ENCODE measurements at regions not wholly inside any gene's neighbourhood (a gene's known extent, or its start where the extent isn't known, plus 50 kb on each side); places are given as distances from the start of the nearest gene placed in this dataset.

DNA sequence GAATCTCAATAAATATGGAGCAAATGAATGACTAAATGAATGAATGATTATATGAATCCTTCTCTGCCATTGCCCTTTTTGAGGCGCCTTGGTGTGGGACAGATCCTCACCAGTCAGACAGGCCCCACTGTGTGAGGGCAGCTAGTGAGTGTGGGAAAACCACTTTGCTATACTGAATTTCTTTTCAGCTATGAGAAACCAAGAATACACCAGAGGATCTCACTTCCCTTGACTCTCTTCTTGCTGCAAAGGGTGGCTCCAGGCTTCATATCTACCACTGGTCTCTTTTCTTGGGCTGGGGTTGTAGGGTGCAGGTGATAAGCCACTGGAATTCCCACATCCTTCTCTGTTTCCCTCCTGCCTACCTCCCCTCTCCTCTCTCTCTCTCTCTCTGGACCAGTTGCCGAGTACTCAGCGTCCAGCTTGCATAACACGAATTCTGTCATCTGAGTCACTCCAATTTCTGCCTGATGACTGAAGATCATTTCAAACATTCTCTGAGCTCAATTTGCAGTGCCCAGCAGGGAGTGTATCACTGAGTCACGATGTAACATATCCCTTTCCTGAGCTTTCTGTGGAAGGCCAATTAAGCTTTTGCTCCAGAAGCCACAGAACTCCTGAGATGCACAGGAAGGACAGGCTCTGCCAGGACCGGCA is 304.3 kb upstream of the NCAM1 start (continued):
- TF ChIP-seq, protein P1, sequence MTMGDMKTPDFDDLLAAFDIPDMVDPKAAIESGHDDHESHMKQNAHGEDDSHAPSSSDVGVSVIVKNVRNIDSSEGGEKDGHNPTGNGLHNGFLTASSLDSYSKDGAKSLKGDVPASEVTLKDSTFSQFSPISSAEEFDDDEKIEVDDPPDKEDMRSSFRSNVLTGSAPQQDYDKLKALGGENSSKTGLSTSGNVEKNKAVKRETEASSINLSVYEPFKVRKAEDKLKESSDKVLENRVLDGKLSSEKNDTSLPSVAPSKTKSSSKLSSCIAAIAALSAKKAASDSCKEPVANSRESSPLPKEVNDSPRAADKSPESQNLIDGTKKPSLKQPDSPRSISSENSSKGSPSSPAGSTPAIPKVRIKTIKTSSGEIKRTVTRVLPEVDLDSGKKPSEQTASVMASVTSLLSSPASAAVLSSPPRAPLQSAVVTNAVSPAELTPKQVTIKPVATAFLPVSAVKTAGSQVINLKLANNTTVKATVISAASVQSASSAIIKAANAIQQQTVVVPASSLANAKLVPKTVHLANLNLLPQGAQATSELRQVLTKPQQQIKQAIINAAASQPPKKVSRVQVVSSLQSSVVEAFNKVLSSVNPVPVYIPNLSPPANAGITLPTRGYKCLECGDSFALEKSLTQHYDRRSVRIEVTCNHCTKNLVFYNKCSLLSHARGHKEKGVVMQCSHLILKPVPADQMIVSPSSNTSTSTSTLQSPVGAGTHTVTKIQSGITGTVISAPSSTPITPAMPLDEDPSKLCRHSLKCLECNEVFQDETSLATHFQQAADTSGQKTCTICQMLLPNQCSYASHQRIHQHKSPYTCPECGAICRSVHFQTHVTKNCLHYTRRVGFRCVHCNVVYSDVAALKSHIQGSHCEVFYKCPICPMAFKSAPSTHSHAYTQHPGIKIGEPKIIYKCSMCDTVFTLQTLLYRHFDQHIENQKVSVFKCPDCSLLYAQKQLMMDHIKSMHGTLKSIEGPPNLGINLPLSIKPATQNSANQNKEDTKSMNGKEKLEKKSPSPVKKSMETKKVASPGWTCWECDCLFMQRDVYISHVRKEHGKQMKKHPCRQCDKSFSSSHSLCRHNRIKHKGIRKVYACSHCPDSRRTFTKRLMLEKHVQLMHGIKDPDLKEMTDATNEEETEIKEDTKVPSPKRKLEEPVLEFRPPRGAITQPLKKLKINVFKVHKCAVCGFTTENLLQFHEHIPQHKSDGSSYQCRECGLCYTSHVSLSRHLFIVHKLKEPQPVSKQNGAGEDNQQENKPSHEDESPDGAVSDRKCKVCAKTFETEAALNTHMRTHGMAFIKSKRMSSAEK (CRISPR knock-in tag; IDR thresholded peaks at IDR 0.05; ENCODE audit: borderline replicate concordance) = no peak
- TF ChIP-seq OVOL2 (CRISPR knock-in tag; IDR thresholded peaks at IDR 0.05; ENCODE audit: borderline replicate concordance) = no peak
- TF ChIP-seq ZNF396 (CRISPR knock-in tag; IDR thresholded peaks at IDR 0.05; ENCODE audit: borderline replicate concordance) = no peak
- no peak for TF ChIP-seq CBFB (CRISPR knock-in tag; IDR thresholded peaks at IDR 0.05; ENCODE audit: low read depth)
- TF ChIP-seq, protein P2, sequence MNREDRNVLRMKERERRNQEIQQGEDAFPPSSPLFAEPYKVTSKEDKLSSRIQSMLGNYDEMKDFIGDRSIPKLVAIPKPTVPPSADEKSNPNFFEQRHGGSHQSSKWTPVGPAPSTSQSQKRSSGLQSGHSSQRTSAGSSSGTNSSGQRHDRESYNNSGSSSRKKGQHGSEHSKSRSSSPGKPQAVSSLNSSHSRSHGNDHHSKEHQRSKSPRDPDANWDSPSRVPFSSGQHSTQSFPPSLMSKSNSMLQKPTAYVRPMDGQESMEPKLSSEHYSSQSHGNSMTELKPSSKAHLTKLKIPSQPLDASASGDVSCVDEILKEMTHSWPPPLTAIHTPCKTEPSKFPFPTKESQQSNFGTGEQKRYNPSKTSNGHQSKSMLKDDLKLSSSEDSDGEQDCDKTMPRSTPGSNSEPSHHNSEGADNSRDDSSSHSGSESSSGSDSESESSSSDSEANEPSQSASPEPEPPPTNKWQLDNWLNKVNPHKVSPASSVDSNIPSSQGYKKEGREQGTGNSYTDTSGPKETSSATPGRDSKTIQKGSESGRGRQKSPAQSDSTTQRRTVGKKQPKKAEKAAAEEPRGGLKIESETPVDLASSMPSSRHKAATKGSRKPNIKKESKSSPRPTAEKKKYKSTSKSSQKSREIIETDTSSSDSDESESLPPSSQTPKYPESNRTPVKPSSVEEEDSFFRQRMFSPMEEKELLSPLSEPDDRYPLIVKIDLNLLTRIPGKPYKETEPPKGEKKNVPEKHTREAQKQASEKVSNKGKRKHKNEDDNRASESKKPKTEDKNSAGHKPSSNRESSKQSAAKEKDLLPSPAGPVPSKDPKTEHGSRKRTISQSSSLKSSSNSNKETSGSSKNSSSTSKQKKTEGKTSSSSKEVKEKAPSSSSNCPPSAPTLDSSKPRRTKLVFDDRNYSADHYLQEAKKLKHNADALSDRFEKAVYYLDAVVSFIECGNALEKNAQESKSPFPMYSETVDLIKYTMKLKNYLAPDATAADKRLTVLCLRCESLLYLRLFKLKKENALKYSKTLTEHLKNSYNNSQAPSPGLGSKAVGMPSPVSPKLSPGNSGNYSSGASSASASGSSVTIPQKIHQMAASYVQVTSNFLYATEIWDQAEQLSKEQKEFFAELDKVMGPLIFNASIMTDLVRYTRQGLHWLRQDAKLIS (CRISPR knock-in tag; IDR thresholded peaks at IDR 0.05; ENCODE audit: borderline replicate concordance) = no peak
- TF ChIP-seq, protein P3, sequence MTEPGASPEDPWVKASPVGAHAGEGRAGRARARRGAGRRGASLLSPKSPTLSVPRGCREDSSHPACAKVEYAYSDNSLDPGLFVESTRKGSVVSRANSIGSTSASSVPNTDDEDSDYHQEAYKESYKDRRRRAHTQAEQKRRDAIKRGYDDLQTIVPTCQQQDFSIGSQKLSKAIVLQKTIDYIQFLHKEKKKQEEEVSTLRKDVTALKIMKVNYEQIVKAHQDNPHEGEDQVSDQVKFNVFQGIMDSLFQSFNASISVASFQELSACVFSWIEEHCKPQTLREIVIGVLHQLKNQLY (CRISPR knock-in tag; IDR thresholded peaks at IDR 0.05) = no peak
- TF ChIP-seq FOXK1 (CRISPR knock-in tag; IDR thresholded peaks at IDR 0.05) = no peak
- no peak for TF ChIP-seq NFYB (CRISPR knock-in tag; conservative IDR thresholded peaks at IDR 0.05; ENCODE audit: low read depth)
- TF ChIP-seq, protein P4, sequence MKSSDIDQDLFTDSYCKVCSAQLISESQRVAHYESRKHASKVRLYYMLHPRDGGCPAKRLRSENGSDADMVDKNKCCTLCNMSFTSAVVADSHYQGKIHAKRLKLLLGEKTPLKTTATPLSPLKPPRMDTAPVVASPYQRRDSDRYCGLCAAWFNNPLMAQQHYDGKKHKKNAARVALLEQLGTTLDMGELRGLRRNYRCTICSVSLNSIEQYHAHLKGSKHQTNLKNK (CRISPR knock-in tag; IDR thresholded peaks at IDR 0.05) = no peak
- TF ChIP-seq JAZF1 (CRISPR knock-in tag; IDR thresholded peaks at IDR 0.05) = no peak
- TF ChIP-seq, protein P5, sequence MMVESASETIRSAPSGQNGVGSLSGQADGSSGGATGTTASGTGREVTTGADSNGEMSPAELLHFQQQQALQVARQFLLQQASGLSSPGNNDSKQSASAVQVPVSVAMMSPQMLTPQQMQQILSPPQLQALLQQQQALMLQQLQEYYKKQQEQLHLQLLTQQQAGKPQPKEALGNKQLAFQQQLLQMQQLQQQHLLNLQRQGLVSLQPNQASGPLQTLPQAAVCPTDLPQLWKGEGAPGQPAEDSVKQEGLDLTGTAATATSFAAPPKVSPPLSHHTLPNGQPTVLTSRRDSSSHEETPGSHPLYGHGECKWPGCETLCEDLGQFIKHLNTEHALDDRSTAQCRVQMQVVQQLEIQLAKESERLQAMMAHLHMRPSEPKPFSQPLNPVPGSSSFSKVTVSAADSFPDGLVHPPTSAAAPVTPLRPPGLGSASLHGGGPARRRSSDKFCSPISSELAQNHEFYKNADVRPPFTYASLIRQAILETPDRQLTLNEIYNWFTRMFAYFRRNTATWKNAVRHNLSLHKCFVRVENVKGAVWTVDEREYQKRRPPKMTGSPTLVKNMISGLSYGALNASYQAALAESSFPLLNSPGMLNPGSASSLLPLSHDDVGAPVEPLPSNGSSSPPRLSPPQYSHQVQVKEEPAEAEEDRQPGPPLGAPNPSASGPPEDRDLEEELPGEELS (CRISPR knock-in tag; IDR thresholded peaks at IDR 0.05) = no peak
- no peak for TF ChIP-seq NR3C1 (CRISPR knock-in tag; conservative IDR thresholded peaks at IDR 0.05; ENCODE audit: low read depth)
- TF ChIP-seq ZNF416 (CRISPR knock-in tag; IDR thresholded peaks at IDR 0.05) = no peak
- TF ChIP-seq ATF1 (CRISPR knock-in tag; IDR thresholded peaks at IDR 0.05) = no peak
- TF ChIP-seq SP1 (CRISPR knock-in tag; conservative IDR thresholded peaks at IDR 0.05) = no peak

DNA sequence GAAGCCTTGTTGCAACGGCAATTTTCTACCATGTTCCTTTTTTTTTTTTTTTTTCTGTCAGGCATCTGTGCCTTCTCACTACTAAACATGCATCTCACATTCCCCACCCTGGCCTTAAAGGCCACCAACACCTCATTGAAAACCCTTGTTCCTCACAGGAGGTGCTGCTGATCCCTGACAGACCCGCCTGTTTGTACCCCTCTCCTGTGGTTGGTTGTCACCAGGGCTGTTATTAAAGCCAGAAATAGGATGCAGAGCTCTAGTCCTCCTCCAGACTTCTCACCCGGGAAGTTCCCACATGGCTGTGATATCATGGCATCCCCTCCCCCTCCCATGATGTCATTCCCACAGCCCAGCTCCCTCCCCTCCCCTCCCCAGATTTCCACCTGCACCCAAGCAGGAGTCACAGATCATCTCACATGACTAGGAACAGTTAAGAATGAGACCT is 302.8 kb upstream of the NCAM1 start:
- no peaks in the 10 kb centered on the region for H3K4me1 Mint-ChIP-seq
- TF ChIP-seq ETV6 (CRISPR knock-in tag; IDR thresholded peaks at IDR 0.05) (no peak), FOXP1 (CRISPR knock-in tag; IDR thresholded peaks at IDR 0.05; ENCODE audit: borderline replicate concordance) (no peak), ZNF219 (CRISPR knock-in tag; IDR thresholded peaks at IDR 0.05; ENCODE audit: borderline replicate concordance) (no peak)
- TF ChIP-seq, protein P6, sequence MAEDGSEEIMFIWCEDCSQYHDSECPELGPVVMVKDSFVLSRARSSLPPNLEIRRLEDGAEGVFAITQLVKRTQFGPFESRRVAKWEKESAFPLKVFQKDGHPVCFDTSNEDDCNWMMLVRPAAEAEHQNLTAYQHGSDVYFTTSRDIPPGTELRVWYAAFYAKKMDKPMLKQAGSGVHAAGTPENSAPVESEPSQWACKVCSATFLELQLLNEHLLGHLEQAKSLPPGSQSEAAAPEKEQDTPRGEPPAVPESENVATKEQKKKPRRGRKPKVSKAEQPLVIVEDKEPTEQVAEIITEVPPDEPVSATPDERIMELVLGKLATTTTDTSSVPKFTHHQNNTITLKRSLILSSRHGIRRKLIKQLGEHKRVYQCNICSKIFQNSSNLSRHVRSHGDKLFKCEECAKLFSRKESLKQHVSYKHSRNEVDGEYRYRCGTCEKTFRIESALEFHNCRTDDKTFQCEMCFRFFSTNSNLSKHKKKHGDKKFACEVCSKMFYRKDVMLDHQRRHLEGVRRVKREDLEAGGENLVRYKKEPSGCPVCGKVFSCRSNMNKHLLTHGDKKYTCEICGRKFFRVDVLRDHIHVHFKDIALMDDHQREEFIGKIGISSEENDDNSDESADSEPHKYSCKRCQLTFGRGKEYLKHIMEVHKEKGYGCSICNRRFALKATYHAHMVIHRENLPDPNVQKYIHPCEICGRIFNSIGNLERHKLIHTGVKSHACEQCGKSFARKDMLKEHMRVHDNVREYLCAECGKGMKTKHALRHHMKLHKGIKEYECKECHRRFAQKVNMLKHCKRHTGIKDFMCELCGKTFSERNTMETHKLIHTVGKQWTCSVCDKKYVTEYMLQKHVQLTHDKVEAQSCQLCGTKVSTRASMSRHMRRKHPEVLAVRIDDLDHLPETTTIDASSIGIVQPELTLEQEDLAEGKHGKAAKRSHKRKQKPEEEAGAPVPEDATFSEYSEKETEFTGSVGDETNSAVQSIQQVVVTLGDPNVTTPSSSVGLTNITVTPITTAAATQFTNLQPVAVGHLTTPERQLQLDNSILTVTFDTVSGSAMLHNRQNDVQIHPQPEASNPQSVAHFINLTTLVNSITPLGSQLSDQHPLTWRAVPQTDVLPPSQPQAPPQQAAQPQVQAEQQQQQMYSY (CRISPR knock-in tag; IDR thresholded peaks at IDR 0.05) = no peak
- TF ChIP-seq, protein P7, sequence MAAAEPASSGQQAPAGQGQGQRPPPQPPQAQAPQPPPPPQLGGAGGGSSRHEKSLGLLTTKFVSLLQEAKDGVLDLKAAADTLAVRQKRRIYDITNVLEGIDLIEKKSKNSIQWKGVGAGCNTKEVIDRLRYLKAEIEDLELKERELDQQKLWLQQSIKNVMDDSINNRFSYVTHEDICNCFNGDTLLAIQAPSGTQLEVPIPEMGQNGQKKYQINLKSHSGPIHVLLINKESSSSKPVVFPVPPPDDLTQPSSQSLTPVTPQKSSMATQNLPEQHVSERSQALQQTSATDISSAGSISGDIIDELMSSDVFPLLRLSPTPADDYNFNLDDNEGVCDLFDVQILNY (CRISPR knock-in tag; IDR thresholded peaks at IDR 0.05) = no peak

More for the DNA sequence above, 302.8 kb upstream of the NCAM1 start:
- Mint-ChIP-seq H3K27ac (no peak overlapping the region), H3K9me3 (no peaks in the 10 kb centered on the region), H3K36me3 (no peaks in the 10 kb centered on the region), H3K4me3 (no peak overlapping the region), H3K27me3 (ENCODE audit: low read depth) (peaks cover 3% of the 10 kb centered on the region)
- DNase-seq (ENCODE audit: low spot score) = no peak
- ChIA-PET CTCF (interaction anchor here (0.7 kb wide), 1 partner anchor 452 kb away, joined by 4 read pairs; no protein-coding TSS in a partner anchor), POLR2A (no interaction called here)
- no peak for ATAC-seq

Measured in WTC11 (cell line).